ENCODE measurements at regions not wholly inside any gene's neighbourhood (a gene's known extent, or its start where the extent isn't known, plus 50 kb on each side); places are given as distances from the start of the nearest gene placed in this dataset.

DNA sequence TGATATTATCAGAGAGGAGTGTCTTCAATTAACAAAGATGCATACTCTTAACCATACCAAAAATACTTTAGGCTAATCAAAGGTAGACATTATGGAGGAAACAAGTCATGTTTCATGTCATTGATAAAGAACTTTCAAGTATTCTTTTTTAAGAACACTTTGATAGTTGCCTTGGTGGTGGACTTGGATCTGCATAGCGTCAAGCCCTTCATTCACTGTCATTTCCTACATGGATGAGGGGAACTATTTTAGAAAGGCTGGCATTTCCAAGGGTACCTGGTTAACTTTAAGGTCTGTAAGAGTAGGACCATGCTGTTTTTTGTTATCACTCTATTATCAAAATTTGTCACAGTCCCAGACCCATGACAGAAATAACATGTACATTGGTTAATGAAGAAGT, 622.5 kb downstream of the PKHD1 start:
- no peaks in the 10 kb centered on the region for H3K4me1 ChIP-seq (ENCODE audit: insufficient read depth)
- DNase-seq (ENCODE audit: low spot score) (no peak), ATAC-seq (no peak)
- no peaks in the 10 kb centered on the region for H3K79me2 ChIP-seq (replicated peaks; ENCODE audit: insufficient read depth)
- TF ChIP-seq ZNF331 (CRISPR knock-in tag; IDR thresholded peaks at IDR 0.05; ENCODE audit: low read depth) (no peak), EZH2 (IDR thresholded peaks at IDR 0.05; ENCODE audit: low read depth, unreplicated experiment) (no peak), ZNF462 (CRISPR knock-in tag; IDR thresholded peaks at IDR 0.05) (no peak), STAT1 (IDR thresholded peaks at IDR 0.05; ENCODE audit: unreplicated experiment) (no peak), JUNB (IDR thresholded peaks at IDR 0.05; ENCODE audit: unreplicated experiment) (no peak), ZNF114 (CRISPR knock-in tag; IDR thresholded peaks at IDR 0.05) (no peak), CREB1 (CRISPR knock-in tag; IDR thresholded peaks at IDR 0.05; ENCODE audit: low read depth) (no peak), POLR2AphosphoS5 (IDR thresholded peaks at IDR 0.05; ENCODE audit: low read depth) (no peak), EZH2phosphoT487 (IDR thresholded peaks at IDR 0.05; ENCODE audit: unreplicated experiment) (no peak), ETS1 (IDR thresholded peaks at IDR 0.05) (no peak), NANOG (IDR thresholded peaks at IDR 0.05; ENCODE audit: borderline replicate concordance) (no peak)
- TF ChIP-seq, protein P1, sequence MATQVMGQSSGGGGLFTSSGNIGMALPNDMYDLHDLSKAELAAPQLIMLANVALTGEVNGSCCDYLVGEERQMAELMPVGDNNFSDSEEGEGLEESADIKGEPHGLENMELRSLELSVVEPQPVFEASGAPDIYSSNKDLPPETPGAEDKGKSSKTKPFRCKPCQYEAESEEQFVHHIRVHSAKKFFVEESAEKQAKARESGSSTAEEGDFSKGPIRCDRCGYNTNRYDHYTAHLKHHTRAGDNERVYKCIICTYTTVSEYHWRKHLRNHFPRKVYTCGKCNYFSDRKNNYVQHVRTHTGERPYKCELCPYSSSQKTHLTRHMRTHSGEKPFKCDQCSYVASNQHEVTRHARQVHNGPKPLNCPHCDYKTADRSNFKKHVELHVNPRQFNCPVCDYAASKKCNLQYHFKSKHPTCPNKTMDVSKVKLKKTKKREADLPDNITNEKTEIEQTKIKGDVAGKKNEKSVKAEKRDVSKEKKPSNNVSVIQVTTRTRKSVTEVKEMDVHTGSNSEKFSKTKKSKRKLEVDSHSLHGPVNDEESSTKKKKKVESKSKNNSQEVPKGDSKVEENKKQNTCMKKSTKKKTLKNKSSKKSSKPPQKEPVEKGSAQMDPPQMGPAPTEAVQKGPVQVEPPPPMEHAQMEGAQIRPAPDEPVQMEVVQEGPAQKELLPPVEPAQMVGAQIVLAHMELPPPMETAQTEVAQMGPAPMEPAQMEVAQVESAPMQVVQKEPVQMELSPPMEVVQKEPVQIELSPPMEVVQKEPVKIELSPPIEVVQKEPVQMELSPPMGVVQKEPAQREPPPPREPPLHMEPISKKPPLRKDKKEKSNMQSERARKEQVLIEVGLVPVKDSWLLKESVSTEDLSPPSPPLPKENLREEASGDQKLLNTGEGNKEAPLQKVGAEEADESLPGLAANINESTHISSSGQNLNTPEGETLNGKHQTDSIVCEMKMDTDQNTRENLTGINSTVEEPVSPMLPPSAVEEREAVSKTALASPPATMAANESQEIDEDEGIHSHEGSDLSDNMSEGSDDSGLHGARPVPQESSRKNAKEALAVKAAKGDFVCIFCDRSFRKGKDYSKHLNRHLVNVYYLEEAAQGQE (IDR thresholded peaks at IDR 0.05; ENCODE audit: unreplicated experiment), result no peak
- TF ChIP-seq, protein P2, sequence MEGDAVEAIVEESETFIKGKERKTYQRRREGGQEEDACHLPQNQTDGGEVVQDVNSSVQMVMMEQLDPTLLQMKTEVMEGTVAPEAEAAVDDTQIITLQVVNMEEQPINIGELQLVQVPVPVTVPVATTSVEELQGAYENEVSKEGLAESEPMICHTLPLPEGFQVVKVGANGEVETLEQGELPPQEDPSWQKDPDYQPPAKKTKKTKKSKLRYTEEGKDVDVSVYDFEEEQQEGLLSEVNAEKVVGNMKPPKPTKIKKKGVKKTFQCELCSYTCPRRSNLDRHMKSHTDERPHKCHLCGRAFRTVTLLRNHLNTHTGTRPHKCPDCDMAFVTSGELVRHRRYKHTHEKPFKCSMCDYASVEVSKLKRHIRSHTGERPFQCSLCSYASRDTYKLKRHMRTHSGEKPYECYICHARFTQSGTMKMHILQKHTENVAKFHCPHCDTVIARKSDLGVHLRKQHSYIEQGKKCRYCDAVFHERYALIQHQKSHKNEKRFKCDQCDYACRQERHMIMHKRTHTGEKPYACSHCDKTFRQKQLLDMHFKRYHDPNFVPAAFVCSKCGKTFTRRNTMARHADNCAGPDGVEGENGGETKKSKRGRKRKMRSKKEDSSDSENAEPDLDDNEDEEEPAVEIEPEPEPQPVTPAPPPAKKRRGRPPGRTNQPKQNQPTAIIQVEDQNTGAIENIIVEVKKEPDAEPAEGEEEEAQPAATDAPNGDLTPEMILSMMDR (conservative IDR thresholded peaks at IDR 0.05; ENCODE audit: low read depth in 2 of 2), result no peak
- no peaks in the 10 kb centered on the region for H3K9me3 Mint-ChIP-seq
- peaks cover 5% of the 10 kb centered on the region; the same call in 1 of the 2 replicates for H3K9me2 ChIP-seq (ENCODE audit: insufficient read depth)
- H3K36me3 ChIP-seq (ENCODE audit: insufficient read depth), result no peaks in the 10 kb centered on the region
- no peak overlapping the region for H2AFZ ChIP-seq
- peaks cover 15% of the 10 kb centered on the region for H3K4me1 Mint-ChIP-seq
- no peak overlapping the region for H3K27ac ChIP-seq (ENCODE audit: low read depth)
- no peak overlapping the region for H3K27ac Mint-ChIP-seq
- H4K20me1 ChIP-seq (replicated peaks; ENCODE audit: insufficient read depth), result no peaks in the 10 kb centered on the region
- H3K4me3 ChIP-seq, result no peak overlapping the region
- no peak overlapping the region for H3K4me2 ChIP-seq
- H3K4me3 Mint-ChIP-seq, result no peak overlapping the region
- no peaks in the 10 kb centered on the region for H3F3A ChIP-seq (replicated peaks; ENCODE audit: low read depth)
- no peaks in the 10 kb centered on the region for H3K27me3 ChIP-seq (ENCODE audit: insufficient read depth)
- H3K36me3 Mint-ChIP-seq (ENCODE audit: low read depth), result no peaks in the 10 kb centered on the region
- H3K27me3 Mint-ChIP-seq (ENCODE audit: insufficient read depth, low read depth, poor library complexity), result peaks cover 2% of the 10 kb centered on the region
